ENCODE measurements at regions not wholly inside any gene's neighbourhood (a gene's known extent, or its start where the extent isn't known, plus 50 kb on each side); places are given as distances from the start of the nearest gene placed in this dataset.

- TF ChIP-seq, protein P1, sequence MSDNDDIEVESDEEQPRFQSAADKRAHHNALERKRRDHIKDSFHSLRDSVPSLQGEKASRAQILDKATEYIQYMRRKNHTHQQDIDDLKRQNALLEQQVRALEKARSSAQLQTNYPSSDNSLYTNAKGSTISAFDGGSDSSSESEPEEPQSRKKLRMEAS (IDR thresholded peaks at IDR 0.05) = no peak
- no peak for TF ChIP-seq ZBTB7A (IDR thresholded peaks at IDR 0.05; ENCODE audit: low read depth)
- no peak for TF ChIP-seq USF1 (IDR thresholded peaks at IDR 0.05)
- TF ChIP-seq CREB1 (IDR thresholded peaks at IDR 0.05; ENCODE audit: low read depth) = no peak
- no peak for TF ChIP-seq TAF1 (IDR thresholded peaks at IDR 0.05; ENCODE audit: low read depth)
- TF ChIP-seq REST (IDR thresholded peaks at IDR 0.05; ENCODE audit: low read depth) = no peak
- TF ChIP-seq TCF12 (IDR thresholded peaks at IDR 0.05; ENCODE audit: low read depth) = no peak
- no peak for TF ChIP-seq RAD21 (IDR thresholded peaks at IDR 0.05; ENCODE audit: low read depth)
- no peak for TF ChIP-seq TEAD4 (IDR thresholded peaks at IDR 0.05)
- TF ChIP-seq CEBPB (IDR thresholded peaks at IDR 0.05) = no peak
- no peak for TF ChIP-seq EGR1 (IDR thresholded peaks at IDR 0.05)
- TF ChIP-seq YY1 (IDR thresholded peaks at IDR 0.05; ENCODE audit: low read depth) = no peak
Observed at GRCh38 chr20:53707371-53708055, 113.9 kb upstream of the ZNF217 start.

DNA sequence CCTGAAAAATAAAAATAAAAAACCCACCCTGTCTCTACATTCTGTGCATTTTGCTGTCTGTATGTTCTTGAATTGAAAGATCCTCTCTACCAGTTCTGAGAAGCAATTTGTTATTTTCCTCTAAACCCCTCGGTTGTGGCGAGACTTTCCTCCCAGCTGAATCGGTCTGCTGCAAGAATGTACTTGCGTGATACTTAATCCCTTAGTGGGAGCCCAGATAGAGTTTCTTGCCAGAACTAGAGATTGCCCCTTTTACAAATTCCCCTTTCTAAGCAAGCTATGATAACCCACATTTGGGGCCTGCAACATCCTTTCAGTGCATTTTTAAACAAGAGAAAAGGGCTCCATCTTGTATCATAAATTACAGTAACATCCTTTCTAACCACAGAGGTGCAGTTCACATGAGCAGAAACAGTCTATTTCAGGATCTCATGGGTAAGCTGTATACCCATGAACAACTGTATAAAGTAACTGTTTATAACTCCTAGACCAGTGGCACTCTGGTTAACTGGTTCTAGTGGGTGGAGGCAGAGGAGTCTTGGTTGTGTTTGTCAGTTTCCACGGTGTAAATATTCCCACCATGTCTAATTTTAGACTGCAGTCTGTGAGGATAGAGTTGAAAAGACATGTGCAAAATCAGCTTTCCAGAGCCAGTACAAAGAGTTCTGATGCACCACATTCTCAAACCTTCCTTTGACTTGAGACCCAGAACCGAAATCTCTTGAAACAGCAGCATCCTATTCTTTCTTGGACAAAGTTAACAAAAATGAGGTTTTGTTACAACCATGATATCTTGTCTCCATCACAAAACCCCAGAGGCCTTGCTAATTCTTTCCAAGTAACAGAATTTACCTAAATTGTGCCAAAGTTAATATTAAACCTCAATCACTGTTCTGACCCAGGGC is 113.1 kb upstream of the ZNF217 start:
- no peak for TF ChIP-seq YY1 (IDR thresholded peaks at IDR 0.05; ENCODE audit: low read depth)
- TF ChIP-seq RAD21 (IDR thresholded peaks at IDR 0.05; ENCODE audit: low read depth) = no peak
- TF ChIP-seq TCF12 (IDR thresholded peaks at IDR 0.05; ENCODE audit: low read depth) = no peak

- TF ChIP-seq CEBPB (IDR thresholded peaks at IDR 0.05) (0 out of 2 replicates have a peak, but pooled peaks have one; percentile 54), ZBTB7A (IDR thresholded peaks at IDR 0.05; ENCODE audit: low read depth) (no peak), NFIC (IDR thresholded peaks at IDR 0.05) (no peak), FOXM1 (IDR thresholded peaks at IDR 0.05; ENCODE audit: borderline replicate concordance, low read depth) (no peak), EP300 (IDR thresholded peaks at IDR 0.05; ENCODE audit: borderline replicate concordance) (peak; percentile 17; the same call in 1 of the 2 replicates), TCF12 (IDR thresholded peaks at IDR 0.05; ENCODE audit: low read depth) (no peak), RAD21 (IDR thresholded peaks at IDR 0.05; ENCODE audit: low read depth) (no peak)
Observed at GRCh38 chr20:53706008-53706465, 112.4 kb upstream of the ZNF217 start.

DNA sequence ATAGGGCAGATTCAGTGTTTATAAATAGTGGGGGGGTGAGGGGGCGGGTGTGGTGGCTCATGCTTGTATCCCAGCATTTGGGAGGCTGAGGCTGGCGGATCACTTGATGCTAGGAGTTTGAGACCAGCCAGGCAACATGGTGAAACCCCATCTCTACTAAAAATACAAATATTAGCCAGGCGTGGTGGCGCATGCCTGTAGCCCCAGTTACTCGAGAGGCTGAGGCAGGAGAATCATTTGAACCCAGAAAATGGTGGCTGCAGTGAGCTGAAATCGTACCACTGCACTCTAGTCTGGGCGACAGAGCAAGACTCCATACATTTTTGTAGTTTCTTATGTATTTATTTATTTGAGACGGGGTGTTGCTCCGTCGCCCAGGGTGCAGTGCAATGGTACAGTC is 109.0 kb upstream of the ZNF217 start:
- no peak for TF ChIP-seq TAF1 (IDR thresholded peaks at IDR 0.05; ENCODE audit: low read depth)
- TF ChIP-seq CREB1 (IDR thresholded peaks at IDR 0.05; ENCODE audit: low read depth) = no peak
- TF ChIP-seq USF1 (IDR thresholded peaks at IDR 0.05) = no peak
- TF ChIP-seq, protein P1 (IDR thresholded peaks at IDR 0.05) = no peak
- TF ChIP-seq REST (IDR thresholded peaks at IDR 0.05; ENCODE audit: low read depth) = no peak
- TF ChIP-seq EP300 (IDR thresholded peaks at IDR 0.05; ENCODE audit: borderline replicate concordance) = no peak
- TF ChIP-seq TEAD4 (IDR thresholded peaks at IDR 0.05) = no peak
- TF ChIP-seq RAD21 (IDR thresholded peaks at IDR 0.05; ENCODE audit: low read depth) = no peak
- no peak for TF ChIP-seq ZBTB7A (IDR thresholded peaks at IDR 0.05; ENCODE audit: low read depth)

GRCh38 chr20:53699906-53700305 is 106.3 kb upstream of the ZNF217 start:
- TF ChIP-seq NFIC (IDR thresholded peaks at IDR 0.05) (no peak), EGR1 (IDR thresholded peaks at IDR 0.05) (no peak), CEBPB (IDR thresholded peaks at IDR 0.05) (no peak), YY1 (IDR thresholded peaks at IDR 0.05; ENCODE audit: low read depth) (no peak), EP300 (IDR thresholded peaks at IDR 0.05; ENCODE audit: borderline replicate concordance) (no peak), RAD21 (IDR thresholded peaks at IDR 0.05; ENCODE audit: low read depth) (no peak), USF1 (IDR thresholded peaks at IDR 0.05) (no peak), ZBTB7A (IDR thresholded peaks at IDR 0.05; ENCODE audit: low read depth) (no peak), TCF12 (IDR thresholded peaks at IDR 0.05; ENCODE audit: low read depth) (no peak), FOXM1 (IDR thresholded peaks at IDR 0.05; ENCODE audit: borderline replicate concordance, low read depth) (no peak), REST (IDR thresholded peaks at IDR 0.05; ENCODE audit: low read depth) (no peak), TEAD4 (IDR thresholded peaks at IDR 0.05) (no peak), CREB1 (IDR thresholded peaks at IDR 0.05; ENCODE audit: low read depth) (no peak), TAF1 (IDR thresholded peaks at IDR 0.05; ENCODE audit: low read depth) (no peak)
- TF ChIP-seq, protein P1 (IDR thresholded peaks at IDR 0.05) = no peak

Measured in Ishikawa (cell line).